B cell (primary cell): ENCODE measurements at regions not wholly inside any gene's neighbourhood (a gene's known extent, or its start where the extent isn't known, plus 50 kb on each side); places are given as distances from the start of the nearest gene placed in this dataset.

Experiments
- ATAC-seq: fragments of 200-7000 bp; cut with Tn5 transposase; one replicate; pipeline ENCODE4 v1.10.0; 2021; ENCODE audit warnings: low read depth, mild to moderate bottlenecking, moderate number of reproducible peaks, moderate library complexity
- CTCF ChIA-PET: fragments of 350-600 bp; sonication (Branson Sonifier 250); formaldehyde crosslinking; loops from one replicate; lab custom pipeline; 2021; ENCODE audit warnings: antibody characterized with exemption, inconsistent platforms; lab: Charles Lee
- POLR2A ChIA-PET: fragments of 350-600 bp; sonication (Branson Sonifier 250); formaldehyde crosslinking; loops from one replicate; lab custom pipeline; 2021; ENCODE audit warnings: antibody characterized with exemption; lab: Charles Lee
- DNase-seq: peaks from one replicate; pipeline ENCODE4 v3.0.0; 2013
- H2AFZ ChIP-seq: 2 replicates; pipeline ENCODE4 v1.6.1; 2012; ENCODE audit warnings: mild to moderate bottlenecking, low read depth, low read length; ENCODE audit not compliant: insufficient read depth, poor library complexity, severe bottlenecking
- H3K27ac ChIP-seq, 2 donors: 1 replicate in 1 of 2; 2 replicates in 1 of 2; pipeline ENCODE4 v1.5.1; 2012 to 2013; ENCODE audit warnings: low read length in 2 of 2, mild to moderate bottlenecking in 2 of 2, moderate library complexity in 1 of 2
- H3K27me3 ChIP-seq, 4 experiments: fragments of 200-600 bp in 1 of 4; sonication (generic) in 1 of 4; replicated peaks in 1 of 4; 1 replicate in 2 of 4; 2 replicates in 2 of 4; pipeline versions ENCODE4 v1.6.1 to v1.7.0; 2013 to 2016; ENCODE audit warnings: low read length in 3 of 4, mild to moderate bottlenecking in 2 of 4, mixed read lengths in 1 of 4, moderate library complexity in 1 of 4; ENCODE audit not compliant: insufficient read depth in 4 of 4, control insufficient read depth in 3 of 4; ENCODE audit errors: control extremely low read depth in 1 of 4
- H3K36me3 ChIP-seq, 2 experiments: replicated peaks in 1 of 2; 1 replicate in 1 of 2; 2 replicates in 1 of 2; pipeline versions ENCODE4 v1.6.1 to v1.7.1; 2013; ENCODE audit warnings: low read length in 1 of 2; ENCODE audit not compliant: insufficient read depth in 2 of 2, control insufficient read depth in 1 of 2; ENCODE audit errors: control extremely low read depth in 1 of 2, extremely low read depth in 1 of 2
- H3K4me1 ChIP-seq, 2 donors: fragments of 200-600 bp in 1 of 2; sonication (generic) in 1 of 2; 1 replicate in 1 of 2; 2 replicates in 1 of 2; pipeline versions ENCODE4 v1.5.1 to v1.6.1; 2013 to 2017; ENCODE audit warnings: low read length in 2 of 2; ENCODE audit not compliant: control insufficient read depth in 2 of 2, insufficient read depth in 2 of 2
- H3K4me2 ChIP-seq: replicated peaks from 2 replicates; pipeline ENCODE3; 2012; ENCODE audit warnings: mild to moderate bottlenecking, low read depth, low read length; ENCODE audit not compliant: poor library complexity, severe bottlenecking
- H3K4me3 ChIP-seq, 5 experiments: fragments of 200-600 bp in 1 of 5; sonication (generic) in 1 of 5; 1 replicate in 3 of 5; 2 replicates in 2 of 5; pipeline versions ENCODE4 v1.5.1 to v1.7.0; 2011 to 2016; ENCODE audit warnings: low read length in 4 of 5, mild to moderate bottlenecking in 4 of 5, low read depth in 2 of 5, control low read depth in 1 of 5, moderate library complexity in 1 of 5; ENCODE audit not compliant: insufficient read depth in 1 of 5; ENCODE audit errors: control extremely low read depth in 1 of 5, extremely low read depth in 1 of 5
- H3K79me2 ChIP-seq: fragments of 200-600 bp; sonication (generic); one replicate; pipeline ENCODE4 v1.6.0; 2016; ENCODE audit warnings: low read length; ENCODE audit not compliant: control insufficient read depth, insufficient read depth
- H3K9ac ChIP-seq: fragments of 200-600 bp; sonication (generic); 2 replicates; pipeline ENCODE4 v1.6.1; 2017; ENCODE audit warnings: mild to moderate bottlenecking, low read length, moderate library complexity
- H3K9me3 ChIP-seq, 3 donors: one replicate each; pipeline versions ENCODE4 v1.6.1 to v1.7.1; 2013; ENCODE audit warnings: low read length in 2 of 3; ENCODE audit not compliant: control insufficient read depth in 2 of 3, insufficient read depth in 1 of 3; ENCODE audit errors: control extremely low read depth in 1 of 3
- H4K20me1 ChIP-seq: 2 replicates; pipeline ENCODE4 v1.6.0; 2012; ENCODE audit warnings: mild to moderate bottlenecking, low read length; ENCODE audit not compliant: insufficient read depth, control insufficient read depth, poor library complexity, severe bottlenecking
- H3K27ac Mint-ChIP-seq: one replicate; pipeline ENCODE4 v1.8.0; 2021; ENCODE audit warnings: mixed read lengths
- H3K27me3 Mint-ChIP-seq: one replicate; pipeline ENCODE4 v1.8.0; 2021; ENCODE audit warnings: mixed read lengths
- H3K4me1 Mint-ChIP-seq: one replicate; pipeline ENCODE4 v1.8.0; 2021; ENCODE audit warnings: mixed read lengths
- H3K4me3 Mint-ChIP-seq: one replicate; pipeline ENCODE4 v1.8.0; 2021; ENCODE audit warnings: mixed read lengths
- H3K9me3 Mint-ChIP-seq: one replicate; pipeline ENCODE4 v1.8.0; 2022; ENCODE audit warnings: mixed read lengths; ENCODE audit not compliant: insufficient read depth
- CTCF ChIP-seq: fragments of 200-600 bp; IDR thresholded peaks from one replicate; pipeline ENCODE4 v1.8.0; 2022; ENCODE audit warnings: antibody characterized with exemption, mild to moderate bottlenecking
- EZH2 ChIP-seq: IDR thresholded peaks from 2 replicates; pipeline ENCODE4 v1.6.1; 2012; ENCODE audit warnings: borderline replicate concordance, low read depth, mild to moderate bottlenecking, moderate library complexity, low read length; ENCODE audit not compliant: insufficient read depth, poor library complexity, severe bottlenecking
- WGBS: methylation state at CpG from one replicate; pipeline ENCODE4 v1.1.5; 2013; ENCODE audit warnings: missing lambda C conversion rate; ENCODE audit not compliant: insufficient coverage; 5-methylcytosine and 5-hydroxymethylcytosine counted together
- intact Hi-C: fragments of 100-400 bp; cut with micrococcal nuclease; formaldehyde crosslinking; loops from one replicate; pipeline ENCODE4 v1.10.0; 2022

DNA sequence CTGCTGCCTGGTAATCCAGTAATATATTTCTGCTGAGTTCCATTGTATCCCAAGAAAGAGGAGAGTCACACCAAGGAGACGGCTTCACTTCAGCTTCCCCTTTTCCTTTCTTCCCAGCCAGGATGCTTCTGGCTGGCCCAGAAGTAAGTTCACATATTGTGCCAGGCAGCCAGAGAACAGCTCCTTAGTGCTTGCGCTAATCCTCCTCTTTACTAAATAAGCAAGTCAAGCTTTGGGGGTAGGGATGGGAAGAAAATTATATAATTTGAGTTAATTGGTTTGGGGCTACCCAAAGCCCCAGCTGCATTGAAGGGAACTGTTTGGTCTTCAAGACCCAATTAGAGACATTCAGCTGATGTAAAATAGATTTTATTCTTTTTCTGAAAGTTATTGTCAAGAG is 218.8 kb upstream of the HES1 start:
- Mint-ChIP-seq H3K27me3 (peaks cover 4% of the 10 kb centered on the region), H3K27ac (no peak overlapping the region), H3K4me1 (no peaks in the 10 kb centered on the region), H3K9me3 (no peaks in the 10 kb centered on the region), H3K4me3 (no peak overlapping the region)
- intact Hi-C loops = no loop called here
- Histone ChIP-seq H3K36me3 (no peaks in the 10 kb centered on the region), H3K4me1 (no peaks in the 10 kb centered on the region), H3K79me2 (no peaks in the 10 kb centered on the region), H2AFZ (no peak overlapping the region), H3K4me2 (no peak overlapping the region), H3K4me3 (no peak overlapping the region), H4K20me1 (no peaks in the 10 kb centered on the region), H3K9me3 (no peaks in the 10 kb centered on the region), H3K27ac (no peak overlapping the region), H3K9ac (no peak overlapping the region), H3K27me3 (no peaks in the 10 kb centered on the region)
- 100% methylated on average over 1 of the region's 2 CpGs for WGBS
- ChIA-PET CTCF (no interaction called here), POLR2A (no interaction called here)
- TF ChIP-seq EZH2 (no peak), CTCF (no peak)
- no peak for ATAC-seq
- DNase-seq = no peak

DNA sequence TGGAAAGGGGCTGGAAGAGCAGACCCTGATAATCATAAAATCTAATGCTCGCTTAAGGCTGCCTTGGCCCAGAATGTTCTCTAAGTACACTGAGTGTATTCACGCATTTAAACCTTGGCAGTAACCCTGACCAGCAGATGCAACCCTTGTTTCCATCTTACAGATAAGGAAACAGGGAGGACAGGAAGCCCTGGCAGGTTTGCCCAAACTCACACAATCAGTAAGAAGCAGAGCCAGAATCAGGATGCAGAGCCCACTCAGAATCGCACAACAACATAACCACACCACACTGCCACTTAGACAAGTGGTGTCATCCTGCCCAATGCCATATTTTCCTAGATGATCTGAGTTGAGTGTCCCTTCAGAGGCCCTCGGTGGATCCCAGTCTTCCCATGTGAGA is 214.5 kb upstream of the HES1 start:
- Histone ChIP-seq H3K36me3 (no peaks in the 10 kb centered on the region), H3K4me1 (peaks cover 0 to 9% of the 10 kb centered on the region in 2 donors), H2AFZ (no peak overlapping the region), H3K4me2 (no peak overlapping the region), H3K27ac (no peak overlapping the region), H3K9me3 (peaks cover 0 to 7% (median 3%) of the 10 kb centered on the region in 3 donors), H4K20me1 (no peaks in the 10 kb centered on the region), H3K9ac (no peak overlapping the region), H3K27me3 (no peaks in the 10 kb centered on the region), H3K79me2 (no peaks in the 10 kb centered on the region), H3K4me3 (no peak overlapping the region)
- Mint-ChIP-seq H3K9me3 (peaks cover 3% of the 10 kb centered on the region), H3K4me1 (peaks cover 6% of the 10 kb centered on the region), H3K27me3 (peaks cover 4% of the 10 kb centered on the region), H3K4me3 (no peak overlapping the region), H3K27ac (no peak overlapping the region)
- ATAC-seq (no peak), DNase-seq (no peak)
- ChIA-PET CTCF (no interaction called here), POLR2A (no interaction called here)
- intact Hi-C loops = no loop called here
- no peak for TF ChIP-seq EZH2
- no peak for TF ChIP-seq CTCF
- 88% methylated on average over 3 of the region's 4 CpGs for WGBS
